T-helper 1 cell treated with Interleukin-12 subunit alpha and Interleukin-12 subunit beta and Interleukin-4 antibody, amounts not matched to agents 30 μg/mL and 1 μg/mL, for 36 hours (primary cell): ENCODE measurements at regions not wholly inside any gene's neighbourhood (a gene's known extent, or its start where the extent isn't known, plus 50 kb on each side); places are given as distances from the start of the nearest gene placed in this dataset.
A peak's percentile ranks its signal among the peaks of the same experiment; 100 is the strongest.

ENCODE experiments used
- H3K27ac Mint-ChIP-seq: one replicate; pipeline ENCODE4 v1.8.0; 2021; ENCODE audit warnings: mild to moderate bottlenecking, mixed read lengths
- H3K27me3 Mint-ChIP-seq: one replicate; pipeline ENCODE4 v1.8.0; 2021; ENCODE audit warnings: low read depth, mixed read lengths
- H3K36me3 Mint-ChIP-seq: one replicate; pipeline ENCODE4 v1.8.0; 2021; ENCODE audit warnings: low read depth, mixed read lengths
- H3K4me1 Mint-ChIP-seq: one replicate; pipeline ENCODE4 v1.8.0; 2021; ENCODE audit warnings: low read depth, mixed read lengths
- H3K4me3 Mint-ChIP-seq: one replicate; pipeline ENCODE4 v1.8.0; 2021; ENCODE audit warnings: mild to moderate bottlenecking, moderate library complexity, mixed read lengths
- H3K9me3 Mint-ChIP-seq: one replicate; pipeline ENCODE4 v1.8.0; 2021; ENCODE audit warnings: mixed read lengths

- H3K4me3 Mint-ChIP-seq, result peak overlapping the region; percentile 93
- peaks cover 25% of the 10 kb centered on the region for H3K4me1 Mint-ChIP-seq
- no peaks in the 10 kb centered on the region for H3K36me3 Mint-ChIP-seq
- no peaks in the 10 kb centered on the region for H3K27me3 Mint-ChIP-seq
- H3K9me3 Mint-ChIP-seq, result no peaks in the 10 kb centered on the region
- peak overlapping the region; percentile 97 for H3K27ac Mint-ChIP-seq
Observed at GRCh38 chr2:118186858-118187254, 98.6 kb downstream of the INSIG2 start.

GRCh38 chr2:118186110-118186857 is 98.0 kb downstream of the INSIG2 start:
- no peaks in the 10 kb centered on the region for H3K27me3 Mint-ChIP-seq
- H3K4me1 Mint-ChIP-seq, result peaks cover 25% of the 10 kb centered on the region
- H3K4me3 Mint-ChIP-seq, result peak overlapping the region; percentile 93
- H3K9me3 Mint-ChIP-seq, result no peaks in the 10 kb centered on the region
- H3K27ac Mint-ChIP-seq, result peak overlapping the region; percentile 97
- H3K36me3 Mint-ChIP-seq, result no peaks in the 10 kb centered on the region

GRCh38 chr2:118185210-118186109 is 97.2 kb downstream of the INSIG2 start:
- H3K27ac Mint-ChIP-seq, result peak overlapping the region; percentile 97
- peak overlapping the region; percentile 93 for H3K4me3 Mint-ChIP-seq
- no peaks in the 10 kb centered on the region for H3K9me3 Mint-ChIP-seq
- no peaks in the 10 kb centered on the region for H3K36me3 Mint-ChIP-seq
- peaks cover 25% of the 10 kb centered on the region for H3K4me1 Mint-ChIP-seq
- no peaks in the 10 kb centered on the region for H3K27me3 Mint-ChIP-seq

- Mint-ChIP-seq H3K27me3 (no peaks in the 10 kb centered on the region), H3K27ac (no peak overlapping the region), H3K9me3 (no peaks in the 10 kb centered on the region), H3K4me1 (peaks cover 27% of the 10 kb centered on the region), H3K4me3 (no peak overlapping the region), H3K36me3 (no peaks in the 10 kb centered on the region)
Observed at GRCh38 chr2:118183381-118183780, 95.1 kb downstream of the INSIG2 start.

GRCh38 chr2:118179445-118179844 is 91.2 kb downstream of the INSIG2 start:
- Mint-ChIP-seq H3K36me3 (no peaks in the 10 kb centered on the region), H3K9me3 (no peaks in the 10 kb centered on the region), H3K4me3 (no peak overlapping the region), H3K4me1 (peaks cover 33% of the 10 kb centered on the region), H3K27ac (no peak overlapping the region), H3K27me3 (no peaks in the 10 kb centered on the region)

- peaks cover under 1% of the 10 kb centered on the region for H3K36me3 Mint-ChIP-seq
- H3K27ac Mint-ChIP-seq, result peak overlapping the region; percentile 88
- H3K4me3 Mint-ChIP-seq, result no peak overlapping the region
- H3K9me3 Mint-ChIP-seq, result no peaks in the 10 kb centered on the region
- peaks cover 31% of the 10 kb centered on the region for H3K4me1 Mint-ChIP-seq
- no peaks in the 10 kb centered on the region for H3K27me3 Mint-ChIP-seq
Observed at GRCh38 chr2:118177884-118178283, 89.6 kb downstream of the INSIG2 start.

GRCh38 chr2:118177318-118177717 is 89.0 kb downstream of the INSIG2 start:
- Mint-ChIP-seq H3K36me3 (peaks cover 1% of the 10 kb centered on the region), H3K9me3 (no peaks in the 10 kb centered on the region), H3K27me3 (no peaks in the 10 kb centered on the region), H3K27ac (peak overlapping the region; percentile 88), H3K4me1 (peaks cover 31% of the 10 kb centered on the region), H3K4me3 (peak overlapping the region; percentile 49)

- Mint-ChIP-seq H3K9me3 (no peaks in the 10 kb centered on the region), H3K4me1 (peaks cover 31% of the 10 kb centered on the region), H3K27ac (peak overlapping the region; percentile 88), H3K4me3 (peak overlapping the region; percentile 49), H3K36me3 (peaks cover 1% of the 10 kb centered on the region), H3K27me3 (no peaks in the 10 kb centered on the region)
Observed at GRCh38 chr2:118176601-118177000, 88.3 kb downstream of the INSIG2 start.

- no peaks in the 10 kb centered on the region for H3K27me3 Mint-ChIP-seq
- H3K4me3 Mint-ChIP-seq, result no peak overlapping the region
- H3K27ac Mint-ChIP-seq, result no peak overlapping the region
- H3K36me3 Mint-ChIP-seq, result peaks cover 1% of the 10 kb centered on the region
- H3K4me1 Mint-ChIP-seq, result peaks cover 13% of the 10 kb centered on the region
- peaks cover under 1% of the 10 kb centered on the region for H3K9me3 Mint-ChIP-seq
Observed at GRCh38 chr2:118171546-118171945, 83.3 kb downstream of the INSIG2 start.

- Mint-ChIP-seq H3K27me3 (peaks cover 4% of the 10 kb centered on the region), H3K9me3 (peaks cover 17% of the 10 kb centered on the region), H3K27ac (no peak overlapping the region), H3K36me3 (peaks cover 6% of the 10 kb centered on the region), H3K4me1 (peaks cover 2% of the 10 kb centered on the region), H3K4me3 (peak overlapping the region; percentile 18)
Observed at GRCh38 chr2:118169359-118170005, 81.2 kb downstream of the INSIG2 start.

GRCh38 chr2:118168615-118169014 is 80.3 kb downstream of the INSIG2 start:
- Mint-ChIP-seq H3K4me1 (peaks cover 2% of the 10 kb centered on the region), H3K36me3 (peaks cover 6% of the 10 kb centered on the region), H3K27me3 (peaks cover 4% of the 10 kb centered on the region), H3K27ac (no peak overlapping the region), H3K4me3 (no peak overlapping the region), H3K9me3 (peaks cover 23% of the 10 kb centered on the region)

- peaks cover 4% of the 10 kb centered on the region for H3K27me3 Mint-ChIP-seq
- H3K4me1 Mint-ChIP-seq, result peaks cover 2% of the 10 kb centered on the region
Observed at GRCh38 chr2:118167026-118167425, 78.8 kb downstream of the INSIG2 start.

GRCh38 chr2:118166242-118166641 is 78.0 kb downstream of the INSIG2 start:
- Mint-ChIP-seq H3K36me3 (peaks cover 4% of the 10 kb centered on the region), H3K9me3 (peaks cover 27% of the 10 kb centered on the region), H3K27ac (no peak overlapping the region), H3K4me3 (no peak overlapping the region), H3K27me3 (peaks cover 9% of the 10 kb centered on the region), H3K4me1 (peaks cover 2% of the 10 kb centered on the region)

More at GRCh38 chr2:118167026-118167425, 78.8 kb downstream of the INSIG2 start:
- Mint-ChIP-seq H3K9me3 (peaks cover 27% of the 10 kb centered on the region), H3K4me3 (no peak overlapping the region), H3K27ac (no peak overlapping the region), H3K36me3 (peaks cover 4% of the 10 kb centered on the region)

GRCh38 chr2:118165595-118165994 is 77.3 kb downstream of the INSIG2 start:
- H3K27ac Mint-ChIP-seq, result no peak overlapping the region
- no peak overlapping the region for H3K4me3 Mint-ChIP-seq
- peaks cover 4% of the 10 kb centered on the region for H3K36me3 Mint-ChIP-seq
- peaks cover 27% of the 10 kb centered on the region for H3K9me3 Mint-ChIP-seq
- H3K4me1 Mint-ChIP-seq, result peaks cover 2% of the 10 kb centered on the region
- peaks cover 12% of the 10 kb centered on the region for H3K27me3 Mint-ChIP-seq
